ENCODE measurements at regions not wholly inside any gene's neighbourhood (a gene's known extent, or its start where the extent isn't known, plus 50 kb on each side); places are given as distances from the start of the nearest gene placed in this dataset.

GRCh38 chr11:19539861-19540260 lies 172.8 kb upstream of the NAV2 start:
- H4K20me1 ChIP-seq (replicated peaks; ENCODE audit: control insufficient read depth, extremely low read depth, insufficient read depth, low read length) = no peaks in the 10 kb centered on the region
- TF ChIP-seq FOS (IDR thresholded peaks at IDR 0.05; ENCODE audit: borderline replicate concordance, insufficient read depth, low read length) (no peak), MYC (IDR thresholded peaks at IDR 0.05; ENCODE audit: low read depth, low read length) (no peak), POLR2A (IDR thresholded peaks at IDR 0.05; ENCODE audit: low read depth, low read length) (no peak), GATA2 (IDR thresholded peaks at IDR 0.05; ENCODE audit: insufficient read depth, insufficient read length, low read depth, low read length) (no peak), CTCF (IDR thresholded peaks at IDR 0.05; ENCODE audit: extremely low read depth in 1 of 2, insufficient read depth in 1 of 2, low read depth in 1 of 2, low read length in 2 of 2) (no peak), MAX (IDR thresholded peaks at IDR 0.05; ENCODE audit: insufficient read depth, insufficient read length) (no peak), EZH2 (IDR thresholded peaks at IDR 0.05; ENCODE audit: borderline replicate concordance, low read depth, low read length, severe bottlenecking) (no peak), JUN (IDR thresholded peaks at IDR 0.05; ENCODE audit: borderline replicate concordance, insufficient read depth, insufficient read length, low read depth) (no peak), POLR2AphosphoS5 (IDR thresholded peaks at IDR 0.05; ENCODE audit: insufficient read depth, low read depth, low read length) (no peak)
- DNase-seq (ENCODE audit: low read depth, low spot score) (no peak), FAIRE-seq (no peak)
- no peak overlapping the region for H3K4me3 ChIP-seq (replicated peaks in 1 of 3; ENCODE audit: insufficient read depth in 1 of 3, low read depth in 1 of 3, low read length in 3 of 3)
- no peaks in the 10 kb centered on the region for H3K9me1 ChIP-seq (replicated peaks; ENCODE audit: control insufficient read depth, extremely low read depth, insufficient read depth, low read length)
- H3K27me3 ChIP-seq (ENCODE audit: control insufficient read depth in 2 of 2, insufficient read depth in 2 of 2, low read length in 2 of 2) = peaks cover 3 to 19% of the 10 kb centered on the region in 2 experiments
- H2AFZ ChIP-seq (ENCODE audit: low read depth, low read length) = no peak overlapping the region
- dilution Hi-C loops (cut with MboI; ENCODE audit: extremely low pct_ligation_motif_present, low sequenced_read_pairs) = no loop called here
- no peak overlapping the region for H3K9ac ChIP-seq (replicated peaks; ENCODE audit: extremely low read depth, insufficient read depth, low read length)
- no peak overlapping the region for H3K27ac ChIP-seq (ENCODE audit: insufficient read depth, low read depth, low read length)
- POLR2A ChIA-PET = no interaction called here
- intact Hi-C loops (cut with micrococcal nuclease) = no loop called here
- H3K4me1 ChIP-seq (ENCODE audit: control insufficient read depth, extremely low read depth, insufficient read depth, low read length) = no peaks in the 10 kb centered on the region
- BruUV-seq (replicated peaks) = no TSS peak
- H3K79me2 ChIP-seq (ENCODE audit: control insufficient read depth, insufficient read depth, low read length) = no peaks in the 10 kb centered on the region
- H3K9me3 ChIP-seq (replicated peaks; ENCODE audit: control insufficient read depth, insufficient read depth, low read length) = no peaks in the 10 kb centered on the region
- CTCF ChIA-PET = interaction anchor here (1.0 to 1.6 kb wide), 4 partner anchors 13 to 469 kb away, joined by 3 to 4 read pairs (median 3); no protein-coding TSS in a partner anchor
- no peaks in the 10 kb centered on the region for H3K36me3 ChIP-seq (ENCODE audit: control insufficient read depth in 2 of 2, extremely low read depth in 1 of 2, insufficient read depth in 2 of 2, low read length in 2 of 2)
- H3K4me2 ChIP-seq (ENCODE audit: insufficient read depth, low read length) = no peak overlapping the region

Measured in endothelial cell of umbilical vein (primary cell).